HG02981 (cell line): ENCODE measurements at regions not wholly inside any gene's neighbourhood (a gene's known extent, or its start where the extent isn't known, plus 50 kb on each side); places are given as distances from the start of the nearest gene placed in this dataset.

Source experiments
- ATAC-seq: cut with Tn5 transposase; IDR thresholded peaks from one replicate; pipeline ENCODE4 v1.9.1; 2021; ENCODE audit warnings: mild to moderate bottlenecking, moderate library complexity; ENCODE audit not compliant: unreplicated experiment

- peak; percentile 59 for ATAC-seq
These were observed 51.5 kb upstream of the TMEM200A start for GRCh38 chr6:130314271-130314670.

- ATAC-seq, result no peak
These were observed 52.6 kb upstream of the TMEM200A start for GRCh38 chr6:130313206-130313605.

- no peak for ATAC-seq
These were observed 56.8 kb upstream of the TMEM200A start for GRCh38 chr6:130309028-130309427.

DNA sequence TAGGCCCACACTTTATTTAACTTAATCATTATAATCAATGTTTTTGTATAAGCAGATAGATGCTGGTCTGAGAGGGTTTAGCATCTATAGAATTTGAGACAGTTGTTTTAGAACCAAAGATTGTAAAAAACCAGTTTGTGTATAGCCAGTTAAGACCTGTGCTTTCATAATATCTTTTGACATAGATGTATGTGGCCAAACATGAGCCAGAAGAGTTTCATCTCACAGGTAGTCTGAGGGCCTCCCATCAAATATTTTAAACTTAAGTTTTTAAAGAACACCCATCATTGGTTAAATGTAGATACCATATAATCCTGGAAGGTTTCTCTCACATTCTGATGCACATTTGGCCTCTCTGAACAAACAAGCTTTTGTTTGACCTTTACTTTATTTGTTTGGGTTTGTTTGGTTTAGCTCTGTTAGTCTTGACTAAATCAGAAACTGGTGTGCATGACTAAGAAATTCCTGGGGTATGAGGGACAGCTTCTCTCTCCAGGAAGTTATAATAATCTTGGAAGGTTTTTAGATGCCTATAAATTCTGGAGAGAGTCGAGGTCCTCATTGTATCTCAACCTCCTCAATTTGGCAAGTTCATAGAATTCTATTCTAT lies 58.0 kb upstream of the TMEM200A start:
- ATAC-seq, result no peak

DNA sequence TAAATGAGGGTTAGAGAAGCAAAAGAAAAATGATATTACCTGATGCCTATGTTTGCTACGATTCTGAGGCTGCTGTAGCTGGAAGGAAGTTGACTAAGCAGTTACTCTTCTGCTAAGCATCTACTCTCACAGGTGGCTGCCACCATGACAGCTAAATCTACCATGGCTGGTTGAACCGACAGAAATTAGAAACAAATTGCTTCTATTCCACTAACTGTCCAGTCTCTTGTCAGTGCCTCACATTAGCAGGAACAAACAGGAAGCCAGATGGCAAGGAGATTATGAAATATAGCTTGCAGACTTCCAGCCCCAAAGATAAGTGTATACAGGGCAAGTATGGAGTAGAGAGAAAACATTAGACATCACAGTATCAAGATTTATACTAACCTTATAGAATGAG lies 59.4 kb upstream of the TMEM200A start:
- ATAC-seq, result no peak

DNA sequence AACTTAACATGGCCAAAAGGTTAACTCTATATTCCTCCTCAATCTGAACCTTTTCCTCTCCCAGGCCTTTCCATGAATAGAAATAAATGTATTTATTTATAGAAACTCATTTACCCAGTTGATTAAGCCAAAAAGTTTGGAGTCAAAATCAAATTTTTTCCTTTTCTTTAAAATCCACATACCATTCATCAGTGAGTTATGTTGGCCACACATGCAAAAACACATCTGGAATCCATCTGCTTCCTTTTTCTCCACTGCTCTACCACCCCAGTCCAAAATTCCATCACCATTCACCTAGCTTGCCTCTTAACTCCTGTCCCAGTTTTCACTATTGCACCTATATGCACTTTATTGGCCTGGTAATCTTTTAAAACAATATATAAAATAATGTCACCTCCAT lies 62.4 kb upstream of the TMEM200A start:
- no peak for ATAC-seq

DNA sequence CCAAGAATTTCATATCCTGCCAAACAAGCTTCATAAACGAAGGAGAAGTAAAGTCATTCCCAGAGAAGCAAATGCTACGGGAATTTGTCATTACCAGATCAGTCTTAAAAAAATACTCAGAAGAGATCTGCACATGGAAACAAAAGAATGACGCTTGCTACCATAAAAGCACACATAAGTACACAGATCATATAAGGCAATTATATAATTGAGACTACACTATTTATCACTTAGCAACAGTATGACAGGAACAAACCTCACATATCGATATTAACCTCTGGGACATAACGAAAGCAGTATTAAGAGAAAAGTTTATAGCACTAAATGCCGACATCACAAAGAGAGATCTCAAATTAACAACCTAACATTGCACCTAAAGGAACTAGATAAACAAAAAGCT lies 67.6 kb upstream of the TMEM200A start:
- no peak for ATAC-seq

GRCh38 chr6:130296854-130297253 lies 69.0 kb upstream of the TMEM200A start:
- no peak for ATAC-seq

DNA sequence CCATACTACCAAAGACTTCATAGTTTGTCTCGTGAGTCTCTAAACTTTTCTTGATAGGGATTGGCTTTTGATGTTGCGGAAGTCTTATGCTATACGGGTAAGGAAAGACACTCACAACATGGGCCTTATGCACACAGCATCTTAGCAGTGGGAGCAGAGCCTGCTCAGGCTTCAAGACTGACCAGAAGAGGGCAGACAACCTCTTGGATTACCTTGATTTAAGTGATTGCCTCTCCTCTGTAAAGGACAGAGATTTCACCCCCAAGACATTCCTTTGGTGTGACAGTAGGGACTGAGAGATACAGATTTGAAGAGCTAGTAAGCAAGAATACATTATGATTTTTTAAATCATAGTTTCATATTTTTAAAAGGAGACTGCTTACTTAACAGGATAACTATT lies 71.0 kb upstream of the SAMD3 start:
- ATAC-seq, result peak; percentile 68

- ATAC-seq, result no peak
These were observed 65.3 kb upstream of the SAMD3 start for GRCh38 chr6:130288065-130288464.

DNA sequence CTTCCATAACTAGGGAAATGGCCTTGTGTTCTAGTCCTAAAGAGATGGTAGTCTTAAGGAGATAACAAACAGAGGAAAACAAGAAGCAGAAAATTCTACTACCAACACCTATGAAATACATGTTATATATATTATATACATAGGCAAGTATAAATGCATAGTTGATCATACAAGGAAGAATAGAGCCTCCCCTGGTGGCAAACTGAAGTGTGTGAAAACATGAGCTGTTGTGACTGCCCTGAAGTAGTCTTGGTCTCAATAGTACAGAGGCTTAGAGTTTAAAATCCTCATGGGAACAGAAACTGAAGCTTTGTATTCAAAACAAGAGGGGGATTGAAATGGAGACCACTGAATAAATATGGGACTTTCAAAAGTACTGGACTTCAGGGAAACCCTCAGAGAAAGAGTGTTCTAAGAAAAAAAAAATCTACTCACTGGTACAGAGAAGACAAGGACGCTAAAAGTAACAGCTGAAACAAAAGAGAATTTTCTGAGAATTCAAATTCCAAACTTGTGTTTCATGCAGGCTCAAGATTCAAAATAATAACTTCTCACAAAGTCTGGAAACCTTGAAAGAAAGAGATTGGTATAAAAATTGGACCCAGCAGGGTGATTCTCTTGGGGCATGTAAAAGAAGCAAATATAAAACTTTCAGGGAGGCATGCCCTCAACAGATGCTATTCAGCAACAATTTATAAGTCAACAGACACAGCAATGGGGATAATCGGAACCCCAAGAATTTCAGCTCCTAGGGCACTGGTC lies 59.7 kb upstream of the SAMD3 start:
- peak; percentile 72 for ATAC-seq

DNA sequence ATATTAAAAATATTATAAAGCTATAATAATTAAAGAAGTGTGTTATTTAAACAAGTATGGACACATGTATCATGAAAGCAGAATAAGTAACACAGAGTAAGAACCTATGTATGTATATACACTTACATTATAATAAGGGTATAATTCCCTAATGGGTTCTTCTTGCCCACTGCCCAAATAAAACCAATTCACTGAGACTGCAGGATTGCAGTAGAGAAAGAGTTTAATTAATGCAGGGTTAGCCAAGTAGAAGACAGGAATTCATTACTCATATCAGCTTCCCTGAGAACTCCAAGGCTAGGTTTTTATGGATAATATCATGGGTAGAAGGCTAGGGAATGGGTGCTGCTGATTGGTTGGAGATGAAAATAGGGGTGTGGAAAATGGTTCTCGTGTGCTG lies 53.8 kb upstream of the SAMD3 start:
- no peak for ATAC-seq

DNA sequence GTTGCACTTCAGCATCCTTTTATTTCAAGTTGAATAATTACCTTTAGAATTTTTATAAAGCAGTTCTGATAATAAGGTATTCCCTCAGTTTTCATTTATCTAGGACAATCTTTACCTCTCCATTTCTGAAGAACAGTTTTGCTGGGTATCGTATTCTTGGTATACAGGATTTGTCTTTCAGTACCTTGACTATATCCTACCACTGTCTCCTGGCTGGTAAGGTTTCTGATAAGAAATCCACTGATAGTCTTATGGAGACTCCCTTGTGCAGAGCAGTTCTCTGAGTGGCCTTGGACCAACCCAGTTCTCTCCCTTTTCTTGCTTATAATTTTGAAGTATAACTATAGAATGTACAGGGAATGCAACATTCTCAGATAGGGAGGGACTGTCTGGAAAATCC lies 51.3 kb upstream of the SAMD3 start:
- no peak for ATAC-seq
